GM12865 (cell line): ENCODE measurements at regions not wholly inside any gene's neighbourhood (a gene's known extent, or its start where the extent isn't known, plus 50 kb on each side); places are given as distances from the start of the nearest gene placed in this dataset.
A peak's percentile ranks its signal among the peaks of the same experiment; 100 is the strongest.
"Not testable (repeated sequence)": the region's sequence is repeated elsewhere in the genome, so short reads cannot be mapped to it uniquely, and the experiment has no call there.

ENCODE experiments used
- DNase-seq: peaks from one replicate; pipeline ENCODE4 v3.0.0; 2010; ENCODE audit warnings: low read depth
- H3K4me3 ChIP-seq: 2 replicates; pipeline ENCODE4 v1.5.1; 2011; ENCODE audit warnings: mild to moderate bottlenecking, low read depth, low read length, control low read depth
- TF ChIP-seq, protein P1 (sequence below): IDR thresholded peaks from 2 replicates; pipeline ENCODE4 v1.5.1; 2011; ENCODE audit warnings: low read length, control low read depth, low read depth, inconsistent platforms; ENCODE audit not compliant: insufficient read depth; ENCODE audit errors: missing control alignments

DNA sequence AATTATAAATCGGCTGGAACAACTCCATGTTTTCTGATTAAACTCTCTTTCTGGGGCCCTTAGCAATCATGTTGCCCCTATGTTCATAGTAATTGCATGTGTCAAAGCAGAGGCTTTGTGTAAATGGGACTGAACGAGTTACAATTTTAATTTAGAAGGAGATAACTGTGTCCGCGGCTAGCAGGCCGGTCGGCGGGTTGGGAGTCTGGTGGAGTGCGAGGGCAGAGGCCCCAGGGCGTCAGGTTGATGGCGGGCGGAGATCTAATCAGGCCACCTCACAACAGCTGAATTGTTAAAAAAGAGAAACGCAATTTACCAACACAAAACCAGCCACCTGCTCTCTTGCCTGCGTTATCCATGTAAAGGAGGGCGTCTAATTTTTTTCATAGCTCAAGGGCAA is 134.9 kb upstream of the LPCAT1 start:
- TF ChIP-seq, protein P1, sequence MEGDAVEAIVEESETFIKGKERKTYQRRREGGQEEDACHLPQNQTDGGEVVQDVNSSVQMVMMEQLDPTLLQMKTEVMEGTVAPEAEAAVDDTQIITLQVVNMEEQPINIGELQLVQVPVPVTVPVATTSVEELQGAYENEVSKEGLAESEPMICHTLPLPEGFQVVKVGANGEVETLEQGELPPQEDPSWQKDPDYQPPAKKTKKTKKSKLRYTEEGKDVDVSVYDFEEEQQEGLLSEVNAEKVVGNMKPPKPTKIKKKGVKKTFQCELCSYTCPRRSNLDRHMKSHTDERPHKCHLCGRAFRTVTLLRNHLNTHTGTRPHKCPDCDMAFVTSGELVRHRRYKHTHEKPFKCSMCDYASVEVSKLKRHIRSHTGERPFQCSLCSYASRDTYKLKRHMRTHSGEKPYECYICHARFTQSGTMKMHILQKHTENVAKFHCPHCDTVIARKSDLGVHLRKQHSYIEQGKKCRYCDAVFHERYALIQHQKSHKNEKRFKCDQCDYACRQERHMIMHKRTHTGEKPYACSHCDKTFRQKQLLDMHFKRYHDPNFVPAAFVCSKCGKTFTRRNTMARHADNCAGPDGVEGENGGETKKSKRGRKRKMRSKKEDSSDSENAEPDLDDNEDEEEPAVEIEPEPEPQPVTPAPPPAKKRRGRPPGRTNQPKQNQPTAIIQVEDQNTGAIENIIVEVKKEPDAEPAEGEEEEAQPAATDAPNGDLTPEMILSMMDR: no peak
- DNase-seq: no peak
- H3K4me3 ChIP-seq: no peak overlapping the region

DNA sequence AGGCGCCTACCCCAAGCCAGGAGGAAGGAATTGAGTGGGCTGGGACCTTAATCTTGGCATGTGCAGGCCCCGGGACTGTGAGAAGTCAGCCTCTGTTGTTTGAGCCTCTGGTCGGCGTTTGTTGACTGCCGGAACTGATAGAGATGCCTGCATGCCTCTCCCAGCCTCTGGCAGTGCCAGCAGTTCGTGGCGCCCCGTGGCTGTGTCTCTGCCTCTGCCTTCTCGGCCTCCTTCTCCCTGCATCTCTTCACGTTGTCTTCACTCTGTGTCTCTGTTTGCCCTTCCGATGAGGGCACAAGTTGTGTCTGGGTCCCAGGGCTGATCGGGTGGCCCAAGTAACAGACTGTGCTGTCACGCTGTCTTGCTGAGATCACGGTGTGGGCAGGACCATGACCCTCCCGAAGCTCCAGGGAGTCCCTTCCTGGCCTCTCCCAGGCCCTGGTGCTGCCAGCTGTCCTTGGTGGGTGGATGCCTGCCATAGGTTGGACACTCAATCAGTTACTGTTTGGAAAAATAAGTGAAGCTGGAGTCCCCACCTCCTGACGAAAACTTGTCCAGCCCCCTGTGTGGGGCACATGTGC is 133.5 kb upstream of the LPCAT1 start:
- DNase-seq: no peak
- TF ChIP-seq, protein P1: no peak
- H3K4me3 ChIP-seq: no peak overlapping the region

DNA sequence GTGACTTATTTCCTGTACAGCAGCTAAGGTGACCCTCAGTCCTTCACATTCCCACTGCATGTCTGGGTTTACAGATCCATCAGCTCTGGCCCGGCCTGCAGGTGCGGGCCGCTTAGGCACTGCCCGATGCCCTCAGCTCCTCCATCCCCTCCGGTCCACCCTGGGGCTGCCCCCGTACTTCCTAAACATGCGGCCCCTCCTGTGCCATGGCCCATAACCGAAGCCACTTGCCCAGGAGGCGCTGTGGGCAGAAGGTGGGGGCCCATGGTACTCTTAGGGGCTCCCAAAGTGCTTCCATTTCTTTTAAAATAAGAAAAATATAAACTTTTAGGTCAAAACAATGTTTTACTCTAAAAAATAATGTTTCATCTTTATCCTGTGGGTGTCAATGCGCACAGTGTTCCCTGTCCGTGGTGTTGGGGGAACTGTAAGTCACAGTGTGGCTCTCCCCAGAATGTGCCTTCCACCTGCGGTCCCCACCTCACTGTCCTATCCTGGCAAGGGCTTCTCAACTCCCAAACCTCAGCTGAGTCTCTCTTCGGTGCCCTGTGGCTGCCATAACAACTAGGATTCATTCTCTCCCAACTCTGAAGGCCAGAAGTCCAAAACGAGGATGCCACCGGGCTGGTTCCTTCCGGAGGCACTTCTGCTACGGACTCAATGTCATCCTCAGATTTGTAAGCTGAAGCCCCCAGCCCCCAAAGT is 132.7 kb upstream of the LPCAT1 start:
- TF ChIP-seq, protein P1: no peak
- no peak overlapping the region for H3K4me3 ChIP-seq
- no peak for DNase-seq

DNA sequence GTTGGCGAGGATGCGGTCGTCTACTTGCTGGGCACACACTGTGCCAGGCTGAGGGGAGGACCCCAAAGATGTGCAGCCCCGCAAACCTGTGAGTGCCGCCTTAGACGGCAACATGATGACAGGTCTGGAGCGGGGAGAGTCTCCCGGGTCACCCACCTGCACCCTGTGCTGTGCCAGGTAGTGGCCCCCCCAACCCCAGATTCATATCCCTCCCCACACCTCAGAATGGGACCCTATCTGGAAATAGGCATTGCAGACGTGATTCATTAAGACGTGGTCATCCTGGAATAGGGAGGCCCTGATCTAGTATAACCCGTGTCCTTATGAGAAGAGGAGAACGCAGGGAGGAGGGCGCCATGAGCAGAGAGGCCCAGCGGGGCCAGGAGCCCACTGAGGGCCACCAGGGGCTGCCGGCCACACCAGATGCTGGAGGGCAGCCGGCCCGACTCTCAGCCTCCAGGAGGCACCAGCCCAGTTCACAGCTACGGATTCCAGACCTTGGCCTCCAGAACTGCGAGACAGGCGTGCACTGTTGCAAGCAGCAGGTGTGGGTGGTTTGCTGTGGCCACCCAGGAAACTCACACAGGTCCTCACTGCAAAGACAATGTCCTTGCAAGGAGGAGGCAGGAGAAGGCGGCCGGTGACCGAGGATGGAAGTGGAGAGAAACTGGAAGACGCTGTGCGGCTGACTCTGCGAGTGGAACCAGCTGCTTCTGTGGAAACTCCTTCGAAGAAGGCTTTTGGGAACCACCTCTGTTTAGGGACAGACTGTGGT is 131.9 kb upstream of the LPCAT1 start:
- H3K4me3 ChIP-seq: no peak overlapping the region
- TF ChIP-seq, protein P1: no peak
- no peak for DNase-seq

DNA sequence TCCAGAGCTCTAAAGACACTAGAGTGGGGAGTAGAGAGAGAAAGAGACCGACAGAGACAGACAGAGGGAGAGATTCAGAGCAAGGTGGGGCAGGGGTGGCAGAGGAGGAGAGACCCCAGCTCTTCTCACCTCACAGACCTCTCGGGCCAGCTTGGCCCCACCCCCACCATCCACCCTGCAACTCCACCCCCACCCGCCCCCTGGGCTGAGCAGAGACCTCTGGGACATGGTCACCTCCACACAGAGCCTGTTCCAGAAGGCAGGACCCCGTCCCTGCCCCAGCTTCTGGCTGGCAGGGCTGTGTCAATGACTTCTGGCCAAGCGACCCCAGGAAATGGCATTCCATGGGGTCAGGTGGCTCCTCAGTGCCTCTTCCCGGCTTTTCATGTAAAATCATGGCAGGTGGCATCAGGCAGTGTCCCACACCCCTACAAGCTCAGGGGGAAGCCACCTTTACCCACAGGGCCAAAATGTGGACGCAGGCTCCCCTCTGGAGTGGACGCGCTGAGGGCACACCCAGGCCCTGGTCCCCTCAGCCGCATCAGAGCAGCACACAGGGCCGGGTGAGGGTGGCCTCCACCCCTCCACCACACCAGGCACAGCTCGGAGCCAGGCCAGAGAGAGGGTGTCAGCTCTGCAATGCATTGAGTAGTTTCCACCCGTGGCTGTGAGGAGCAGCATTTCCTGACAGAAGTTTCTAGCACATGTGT is 131.2 kb upstream of the LPCAT1 start:
- no peak for DNase-seq
- H3K4me3 ChIP-seq: no peak overlapping the region
- TF ChIP-seq, protein P1: no peak

DNA sequence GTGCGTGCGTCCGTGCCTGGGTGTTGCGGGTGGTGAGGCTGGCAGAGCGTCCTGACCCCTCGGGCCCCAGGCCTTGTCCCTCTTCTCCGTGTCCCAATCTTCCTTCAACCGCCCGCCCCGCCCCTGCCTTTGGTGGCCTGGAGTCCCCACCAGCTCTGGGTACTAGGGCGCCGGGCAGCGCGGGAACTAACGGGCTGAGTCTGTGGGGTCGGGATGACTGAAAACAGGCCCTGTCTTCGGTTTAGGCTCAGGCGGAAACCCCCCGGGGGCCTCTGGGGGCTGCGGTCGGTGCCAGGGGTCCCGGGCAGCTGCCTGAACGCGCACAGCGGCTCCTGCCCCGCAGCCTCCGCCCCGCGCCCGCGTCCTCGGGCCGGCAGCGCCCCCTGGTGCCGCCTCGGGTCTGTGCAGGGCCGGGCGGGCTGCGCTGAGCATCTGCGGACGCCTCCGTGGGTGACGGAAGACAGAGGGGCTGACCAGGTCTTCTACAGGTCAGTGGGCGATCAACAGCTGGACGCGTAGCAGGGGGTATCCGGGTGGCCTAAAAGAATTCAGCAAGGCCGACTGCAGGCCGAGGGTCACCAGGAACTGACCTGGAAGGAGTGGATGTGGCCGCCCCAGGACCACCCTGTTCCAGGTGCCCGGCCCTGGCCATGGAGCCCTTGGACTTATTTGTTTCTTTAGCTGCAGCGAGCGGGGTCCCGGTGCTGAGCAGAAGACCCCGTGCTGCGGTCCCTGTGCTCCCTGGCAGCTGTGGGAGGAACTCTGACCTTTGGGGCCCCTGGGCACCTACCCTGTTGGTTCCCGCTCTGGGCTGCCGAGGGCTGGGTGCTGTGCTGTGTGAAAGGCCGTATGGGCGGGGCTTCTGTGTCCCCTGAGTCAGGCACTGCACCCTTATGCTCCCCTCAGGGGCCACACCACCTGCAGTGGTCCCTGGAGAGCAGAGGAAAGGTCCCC is 130.2 kb upstream of the LPCAT1 start:
- not testable (repeated sequence) for DNase-seq, H3K4me3 ChIP-seq
- TF ChIP-seq, protein P1: peak; percentile 25
